ENCODE measurements at regions not wholly inside any gene's neighbourhood (a gene's known extent, or its start where the extent isn't known, plus 50 kb on each side); places are given as distances from the start of the nearest gene placed in this dataset.

GRCh38 chr18:72648079-72648478 is 103.9 kb upstream of the CBLN2 start:
- H3K4me3 ChIP-seq (ENCODE audit: severe bottlenecking): no peak overlapping the region
- H3K27ac ChIP-seq (ENCODE audit: poor library complexity, severe bottlenecking): no peak overlapping the region
- H3K4me1 ChIP-seq (ENCODE audit: insufficient read depth, poor library complexity, severe bottlenecking): no peaks in the 10 kb centered on the region
- H3K9me3 ChIP-seq (ENCODE audit: severe bottlenecking): no peaks in the 10 kb centered on the region
- H3K27me3 ChIP-seq (ENCODE audit: insufficient read depth, poor library complexity, severe bottlenecking): no peaks in the 10 kb centered on the region
- H3K36me3 ChIP-seq (ENCODE audit: low read depth): no peaks in the 10 kb centered on the region
- TF ChIP-seq, protein P1, sequence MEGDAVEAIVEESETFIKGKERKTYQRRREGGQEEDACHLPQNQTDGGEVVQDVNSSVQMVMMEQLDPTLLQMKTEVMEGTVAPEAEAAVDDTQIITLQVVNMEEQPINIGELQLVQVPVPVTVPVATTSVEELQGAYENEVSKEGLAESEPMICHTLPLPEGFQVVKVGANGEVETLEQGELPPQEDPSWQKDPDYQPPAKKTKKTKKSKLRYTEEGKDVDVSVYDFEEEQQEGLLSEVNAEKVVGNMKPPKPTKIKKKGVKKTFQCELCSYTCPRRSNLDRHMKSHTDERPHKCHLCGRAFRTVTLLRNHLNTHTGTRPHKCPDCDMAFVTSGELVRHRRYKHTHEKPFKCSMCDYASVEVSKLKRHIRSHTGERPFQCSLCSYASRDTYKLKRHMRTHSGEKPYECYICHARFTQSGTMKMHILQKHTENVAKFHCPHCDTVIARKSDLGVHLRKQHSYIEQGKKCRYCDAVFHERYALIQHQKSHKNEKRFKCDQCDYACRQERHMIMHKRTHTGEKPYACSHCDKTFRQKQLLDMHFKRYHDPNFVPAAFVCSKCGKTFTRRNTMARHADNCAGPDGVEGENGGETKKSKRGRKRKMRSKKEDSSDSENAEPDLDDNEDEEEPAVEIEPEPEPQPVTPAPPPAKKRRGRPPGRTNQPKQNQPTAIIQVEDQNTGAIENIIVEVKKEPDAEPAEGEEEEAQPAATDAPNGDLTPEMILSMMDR (IDR thresholded peaks at IDR 0.05; ENCODE audit: poor library complexity, severe bottlenecking): no peak
- DNase-seq (ENCODE audit: low spot score) (no peak), ATAC-seq (ENCODE audit: low read depth) (no peak)

- Histone ChIP-seq H3K9me3 (ENCODE audit: severe bottlenecking) (no peaks in the 10 kb centered on the region), H3K27me3 (ENCODE audit: insufficient read depth, poor library complexity, severe bottlenecking) (no peaks in the 10 kb centered on the region), H3K36me3 (ENCODE audit: low read depth) (no peaks in the 10 kb centered on the region), H3K4me3 (ENCODE audit: severe bottlenecking) (no peak overlapping the region), H3K27ac (ENCODE audit: poor library complexity, severe bottlenecking) (no peak overlapping the region), H3K4me1 (ENCODE audit: insufficient read depth, poor library complexity, severe bottlenecking) (no peaks in the 10 kb centered on the region)
- ATAC-seq (ENCODE audit: low read depth) (no peak), DNase-seq (ENCODE audit: low spot score) (no peak)
- TF ChIP-seq, protein P1 (IDR thresholded peaks at IDR 0.05; ENCODE audit: poor library complexity, severe bottlenecking): no peak
Measured at GRCh38 chr18:72640557-72640956, 96.4 kb upstream of the CBLN2 start.

- no peaks in the 10 kb centered on the region for H3K9me3 ChIP-seq (ENCODE audit: severe bottlenecking)
- H3K27me3 ChIP-seq (ENCODE audit: insufficient read depth, poor library complexity, severe bottlenecking): peaks cover 2% of the 10 kb centered on the region
- DNase-seq (ENCODE audit: low spot score) (no peak), ATAC-seq (ENCODE audit: low read depth) (no peak)
- no peaks in the 10 kb centered on the region for H3K4me1 ChIP-seq (ENCODE audit: insufficient read depth, poor library complexity, severe bottlenecking)
- TF ChIP-seq, protein P1 (IDR thresholded peaks at IDR 0.05; ENCODE audit: poor library complexity, severe bottlenecking): no peak
- no peaks in the 10 kb centered on the region for H3K36me3 ChIP-seq (ENCODE audit: low read depth)
- no peak overlapping the region for H3K27ac ChIP-seq (ENCODE audit: poor library complexity, severe bottlenecking)
- no peak overlapping the region for H3K4me3 ChIP-seq (ENCODE audit: severe bottlenecking)
Measured at GRCh38 chr18:72638376-72638775, 94.2 kb upstream of the CBLN2 start.

DNA sequence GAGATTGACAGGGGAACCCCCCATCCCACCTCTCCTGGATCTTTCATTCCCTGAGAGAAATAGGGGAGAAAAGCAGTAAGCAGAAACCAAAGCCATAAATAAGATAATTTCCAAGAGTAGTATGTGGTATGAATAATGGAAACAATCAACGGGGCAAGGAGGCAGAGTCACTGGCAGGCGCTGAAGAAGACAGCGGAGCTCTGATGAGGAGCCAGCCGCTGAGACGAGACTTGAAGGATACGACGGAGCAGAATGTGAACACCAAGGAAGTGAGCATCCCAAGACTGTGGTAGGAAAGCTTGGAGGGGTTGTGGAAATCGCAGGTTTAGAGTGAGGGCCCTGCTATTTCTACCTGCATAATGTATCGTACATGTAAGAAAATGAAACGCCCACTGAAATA is 93.6 kb upstream of the CBLN2 start:
- Histone ChIP-seq H3K27ac (ENCODE audit: poor library complexity, severe bottlenecking) (no peak overlapping the region), H3K9me3 (ENCODE audit: severe bottlenecking) (no peaks in the 10 kb centered on the region), H3K4me3 (ENCODE audit: severe bottlenecking) (no peak overlapping the region), H3K27me3 (ENCODE audit: insufficient read depth, poor library complexity, severe bottlenecking) (peaks cover 9% of the 10 kb centered on the region), H3K4me1 (ENCODE audit: insufficient read depth, poor library complexity, severe bottlenecking) (no peaks in the 10 kb centered on the region), H3K36me3 (ENCODE audit: low read depth) (no peaks in the 10 kb centered on the region)
- TF ChIP-seq, protein P1 (IDR thresholded peaks at IDR 0.05; ENCODE audit: poor library complexity, severe bottlenecking): no peak
- DNase-seq (ENCODE audit: low spot score) (no peak), ATAC-seq (ENCODE audit: low read depth) (no peak)

- H3K9me3 ChIP-seq (ENCODE audit: severe bottlenecking): no peaks in the 10 kb centered on the region
- ATAC-seq (ENCODE audit: low read depth): no peak
- no peak for DNase-seq (ENCODE audit: low spot score)
- TF ChIP-seq, protein P1 (IDR thresholded peaks at IDR 0.05; ENCODE audit: poor library complexity, severe bottlenecking): no peak
- no peak overlapping the region for H3K4me3 ChIP-seq (ENCODE audit: severe bottlenecking)
- H3K36me3 ChIP-seq (ENCODE audit: low read depth): no peaks in the 10 kb centered on the region
- peaks cover 10% of the 10 kb centered on the region for H3K27me3 ChIP-seq (ENCODE audit: insufficient read depth, poor library complexity, severe bottlenecking)
- no peaks in the 10 kb centered on the region for H3K4me1 ChIP-seq (ENCODE audit: insufficient read depth, poor library complexity, severe bottlenecking)
- H3K27ac ChIP-seq (ENCODE audit: poor library complexity, severe bottlenecking): no peak overlapping the region
Measured at GRCh38 chr18:72637299-72637698, 93.2 kb upstream of the CBLN2 start.

Measured in RWPE2 (cell line).